ENCODE measurements at regions not wholly inside any gene's neighbourhood (a gene's known extent, or its start where the extent isn't known, plus 50 kb on each side); places are given as distances from the start of the nearest gene placed in this dataset.

DNA sequence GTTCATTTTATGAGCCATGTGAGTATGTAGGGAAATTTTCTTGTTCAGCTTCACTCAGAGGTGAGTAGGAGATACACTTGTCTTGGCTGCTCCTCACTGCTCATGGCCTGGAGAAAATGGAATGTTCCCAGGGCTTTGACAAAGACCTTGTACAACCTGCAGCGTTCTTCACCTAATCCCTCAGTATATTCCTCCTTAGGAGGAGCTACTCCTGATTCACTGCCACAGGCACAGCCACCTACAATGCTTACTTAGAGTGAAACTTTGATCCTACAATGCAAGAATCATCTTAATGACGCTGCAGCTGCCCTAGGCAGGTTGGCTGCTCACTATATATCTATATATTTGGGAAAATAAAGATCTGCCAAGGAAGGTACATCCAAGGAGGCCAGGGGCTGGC lies 364.2 kb downstream of the KLF5 start:
- no peak overlapping the region for H3K4me3 ChIP-seq (ENCODE audit: insufficient read length, low read depth)
- DNase-seq (ENCODE audit: low read depth, low spot score): no peak
- TF ChIP-seq YY1 (IDR thresholded peaks at IDR 0.05; ENCODE audit: insufficient read depth, insufficient read length) (no peak), SUZ12 (IDR thresholded peaks at IDR 0.05; ENCODE audit: extremely low read depth, insufficient read depth, insufficient read length) (no peak), ZNF274 (IDR thresholded peaks at IDR 0.05; ENCODE audit: low read depth, low read length) (no peak)

GRCh38 chr13:73421310-73421912 lies 362.6 kb downstream of the KLF5 start:
- TF ChIP-seq SUZ12 (IDR thresholded peaks at IDR 0.05; ENCODE audit: extremely low read depth, insufficient read depth, insufficient read length): no peak
- TF ChIP-seq YY1 (IDR thresholded peaks at IDR 0.05; ENCODE audit: insufficient read depth, insufficient read length): no peak
- no peak for TF ChIP-seq ZNF274 (IDR thresholded peaks at IDR 0.05; ENCODE audit: low read depth, low read length)
- Histone ChIP-seq H3K27me3 (ENCODE audit: insufficient read depth, insufficient read length) (no peaks in the 10 kb centered on the region), H3K4me1 (ENCODE audit: insufficient read depth, insufficient read length) (no peaks in the 10 kb centered on the region), H3K9ac (ENCODE audit: insufficient read length, low read depth) (no peak overlapping the region), H3K9me3 (ENCODE audit: insufficient read depth, low read length) (no peaks in the 10 kb centered on the region), H3K36me3 (ENCODE audit: insufficient read depth, insufficient read length, low read length) (no peaks in the 10 kb centered on the region), H3K4me3 (ENCODE audit: insufficient read length, low read depth) (no peak overlapping the region)
- no peak for DNase-seq (ENCODE audit: low read depth, low spot score)

More for the DNA sequence above, 364.2 kb downstream of the KLF5 start:
- H3K4me1 ChIP-seq (ENCODE audit: insufficient read depth, insufficient read length): no peaks in the 10 kb centered on the region
- no peaks in the 10 kb centered on the region for H3K9me3 ChIP-seq (ENCODE audit: insufficient read depth, low read length)
- no peaks in the 10 kb centered on the region for H3K36me3 ChIP-seq (ENCODE audit: insufficient read depth, insufficient read length, low read length)
- H3K9ac ChIP-seq (ENCODE audit: insufficient read length, low read depth): no peak overlapping the region
- no peaks in the 10 kb centered on the region for H3K27me3 ChIP-seq (ENCODE audit: insufficient read depth, insufficient read length)

DNA sequence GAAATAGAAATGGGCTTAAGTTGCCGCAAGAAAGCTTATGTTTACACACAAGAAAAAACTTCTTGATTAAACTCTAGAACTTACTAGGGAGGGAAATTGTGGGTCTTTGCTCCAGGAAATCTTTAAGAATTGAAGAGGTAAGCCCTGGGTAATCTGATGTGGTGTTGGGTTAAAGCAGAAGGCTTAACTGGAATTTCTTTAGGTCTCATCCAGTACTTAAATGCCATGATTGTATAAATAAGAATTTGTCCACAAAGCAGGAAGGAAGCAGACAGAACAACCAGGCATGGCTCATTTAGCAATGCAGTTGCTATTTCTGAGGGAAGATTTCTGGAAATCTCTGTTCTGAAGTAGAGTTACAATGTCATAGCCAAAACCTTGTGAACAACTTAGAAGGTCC lies 360.4 kb downstream of the KLF5 start:
- no peak for DNase-seq (ENCODE audit: low read depth, low spot score)

GRCh38 chr13:73417012-73417615 lies 358.3 kb downstream of the KLF5 start:
- no peaks in the 10 kb centered on the region for H3K36me3 ChIP-seq (ENCODE audit: insufficient read depth, insufficient read length, low read length)
- no peak for DNase-seq (ENCODE audit: low read depth, low spot score)
- TF ChIP-seq SUZ12 (IDR thresholded peaks at IDR 0.05; ENCODE audit: extremely low read depth, insufficient read depth, insufficient read length): no peak
- TF ChIP-seq YY1 (IDR thresholded peaks at IDR 0.05; ENCODE audit: insufficient read depth, insufficient read length): no peak

More for the DNA sequence above, 360.4 kb downstream of the KLF5 start:
- Histone ChIP-seq H3K9ac (ENCODE audit: insufficient read length, low read depth) (no peak overlapping the region), H3K4me1 (ENCODE audit: insufficient read depth, insufficient read length) (no peaks in the 10 kb centered on the region), H3K36me3 (ENCODE audit: insufficient read depth, insufficient read length, low read length) (no peaks in the 10 kb centered on the region), H3K4me3 (ENCODE audit: insufficient read length, low read depth) (no peak overlapping the region), H3K9me3 (ENCODE audit: insufficient read depth, low read length) (no peaks in the 10 kb centered on the region), H3K27me3 (ENCODE audit: insufficient read depth, insufficient read length) (no peaks in the 10 kb centered on the region)
- no peak for TF ChIP-seq ZNF274 (IDR thresholded peaks at IDR 0.05; ENCODE audit: low read depth, low read length)
- TF ChIP-seq SUZ12 (IDR thresholded peaks at IDR 0.05; ENCODE audit: extremely low read depth, insufficient read depth, insufficient read length): no peak
- no peak for TF ChIP-seq YY1 (IDR thresholded peaks at IDR 0.05; ENCODE audit: insufficient read depth, insufficient read length)

DNA sequence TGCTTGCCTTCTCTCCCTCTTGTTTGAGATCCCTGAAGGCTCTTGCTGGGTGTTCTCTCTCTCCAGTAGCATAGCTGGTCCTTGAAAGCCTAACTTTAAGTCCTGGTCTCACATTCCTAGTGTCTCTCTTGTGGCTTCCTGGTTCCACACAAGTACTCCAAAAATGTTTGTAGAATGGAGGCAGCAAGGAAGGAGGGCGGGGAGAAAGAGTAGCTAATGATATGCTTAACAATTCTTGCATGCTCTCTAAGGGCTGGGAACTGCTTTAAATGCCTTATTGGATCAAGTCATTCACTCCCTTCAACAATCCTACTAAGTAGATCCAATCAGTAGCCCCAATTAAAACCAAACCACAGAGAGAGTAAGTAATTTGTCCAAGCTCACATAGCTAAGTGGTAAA lies 357.3 kb downstream of the KLF5 start:
- no peak for TF ChIP-seq YY1 (IDR thresholded peaks at IDR 0.05; ENCODE audit: insufficient read depth, insufficient read length)
- TF ChIP-seq ZNF274 (IDR thresholded peaks at IDR 0.05; ENCODE audit: low read depth, low read length): no peak
- no peak for TF ChIP-seq SUZ12 (IDR thresholded peaks at IDR 0.05; ENCODE audit: extremely low read depth, insufficient read depth, insufficient read length)
- no peaks in the 10 kb centered on the region for H3K9me3 ChIP-seq (ENCODE audit: insufficient read depth, low read length)
- no peak overlapping the region for H3K4me3 ChIP-seq (ENCODE audit: insufficient read length, low read depth)
- H3K27me3 ChIP-seq (ENCODE audit: insufficient read depth, insufficient read length): no peaks in the 10 kb centered on the region
- H3K36me3 ChIP-seq (ENCODE audit: insufficient read depth, insufficient read length, low read length): no peaks in the 10 kb centered on the region
- DNase-seq (ENCODE audit: low read depth, low spot score): no peak
- H3K9ac ChIP-seq (ENCODE audit: insufficient read length, low read depth): no peak overlapping the region
- H3K4me1 ChIP-seq (ENCODE audit: insufficient read depth, insufficient read length): no peaks in the 10 kb centered on the region

More at GRCh38 chr13:73417012-73417615, 358.3 kb downstream of the KLF5 start:
- Histone ChIP-seq H3K4me1 (ENCODE audit: insufficient read depth, insufficient read length) (no peaks in the 10 kb centered on the region), H3K27me3 (ENCODE audit: insufficient read depth, insufficient read length) (no peaks in the 10 kb centered on the region), H3K9ac (ENCODE audit: insufficient read length, low read depth) (no peak overlapping the region), H3K9me3 (ENCODE audit: insufficient read depth, low read length) (no peaks in the 10 kb centered on the region), H3K4me3 (ENCODE audit: insufficient read length, low read depth) (no peak overlapping the region)

GRCh38 chr13:73413656-73414055 lies 354.9 kb downstream of the KLF5 start:
- no peak for DNase-seq (ENCODE audit: low read depth, low spot score)
- Histone ChIP-seq H3K27me3 (ENCODE audit: insufficient read depth, insufficient read length) (no peaks in the 10 kb centered on the region), H3K36me3 (ENCODE audit: insufficient read depth, insufficient read length, low read length) (no peaks in the 10 kb centered on the region), H3K9ac (ENCODE audit: insufficient read length, low read depth) (no peak overlapping the region), H3K9me3 (ENCODE audit: insufficient read depth, low read length) (no peaks in the 10 kb centered on the region), H3K4me3 (ENCODE audit: insufficient read length, low read depth) (no peak overlapping the region), H3K4me1 (ENCODE audit: insufficient read depth, insufficient read length) (no peaks in the 10 kb centered on the region)
- TF ChIP-seq SUZ12 (IDR thresholded peaks at IDR 0.05; ENCODE audit: extremely low read depth, insufficient read depth, insufficient read length) (no peak), ZNF274 (IDR thresholded peaks at IDR 0.05; ENCODE audit: low read depth, low read length) (no peak), YY1 (IDR thresholded peaks at IDR 0.05; ENCODE audit: insufficient read depth, insufficient read length) (no peak)

DNA sequence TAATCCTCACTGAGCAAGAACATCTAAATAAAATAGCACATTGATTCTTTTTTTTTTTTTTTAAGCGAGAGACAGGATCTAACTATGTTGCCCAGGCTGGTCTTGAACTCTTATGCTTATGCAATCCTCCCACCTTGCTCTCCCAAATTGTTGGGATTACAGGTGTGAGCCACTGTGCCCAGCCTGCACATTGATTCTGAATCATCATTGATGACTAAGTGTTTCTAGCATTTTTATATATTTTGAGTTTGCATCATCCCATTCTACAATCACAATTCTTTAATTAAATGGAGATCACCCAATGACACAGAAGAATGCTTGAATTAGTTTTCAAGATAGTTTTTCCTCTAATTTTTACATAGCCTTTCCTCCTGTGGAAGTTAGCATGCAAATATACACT lies 354.1 kb downstream of the KLF5 start:
- TF ChIP-seq ZNF274 (IDR thresholded peaks at IDR 0.05; ENCODE audit: low read depth, low read length) (no peak), YY1 (IDR thresholded peaks at IDR 0.05; ENCODE audit: insufficient read depth, insufficient read length) (no peak), SUZ12 (IDR thresholded peaks at IDR 0.05; ENCODE audit: extremely low read depth, insufficient read depth, insufficient read length) (no peak)
- DNase-seq (ENCODE audit: low read depth, low spot score): no peak
- Histone ChIP-seq H3K4me3 (ENCODE audit: insufficient read length, low read depth) (no peak overlapping the region), H3K36me3 (ENCODE audit: insufficient read depth, insufficient read length, low read length) (no peaks in the 10 kb centered on the region), H3K9me3 (ENCODE audit: insufficient read depth, low read length) (no peaks in the 10 kb centered on the region), H3K27me3 (ENCODE audit: insufficient read depth, insufficient read length) (no peaks in the 10 kb centered on the region), H3K9ac (ENCODE audit: insufficient read length, low read depth) (no peak overlapping the region), H3K4me1 (ENCODE audit: insufficient read depth, insufficient read length) (no peaks in the 10 kb centered on the region)
